K562 (cell line): ENCODE measurements at regions not wholly inside any gene's neighbourhood (a gene's known extent, or its start where the extent isn't known, plus 50 kb on each side); places are given as distances from the start of the nearest gene placed in this dataset.
A peak's percentile ranks its signal among the peaks of the same experiment; 100 is the strongest.

Experiments used
- ATAC-seq: fragments of 200-7000 bp; cut with Tn5 transposase; 3 replicates; pipeline ENCODE4 v1.9.1; 2020; ENCODE audit warnings: moderate library complexity
- BruUV-seq: library from RNA; stranded (reverse); fragments of 400-500 nt; replicated peaks from 2 replicates; lab custom pipeline; 2021; lab: Mats Ljungman, UMichigan
- CTCF ChIA-PET: fragments of 300-600 bp; formaldehyde crosslinking; extraction: SDS; loops from one replicate; lab custom pipeline; 2021; ENCODE audit warnings: low intra/inter-chr PET ratio; lab: Yijun Ruan, JAX
- POLR2A ChIA-PET: fragments of 300-600, 350-650 bp; sonication (Branson Sonifier 250); formaldehyde crosslinking; extraction: SDS; loops from one replicate; lab custom pipeline; 2021; ENCODE audit warnings: antibody characterized with exemption, inconsistent platforms; lab: Yijun Ruan, JAX
- DNase-seq, 4 experiments: peaks; one replicate each; pipeline versions ENCODE4 v3.0.0 to v3.0.0-alpha.2; 2011 to 2018; ENCODE audit warnings: low spot score in 3 of 4, mixed read lengths in 3 of 4; ENCODE audit errors: extremely low read depth in 1 of 4
- FAIRE-seq: peaks from 2 replicates; lab custom pipeline; 2011; peaks lifted over from hg19 to GRCh38; lab: Jason Lieb, UNC
- H2AFZ ChIP-seq: 2 replicates; pipeline ENCODE4 v1.6.0; 2011; ENCODE audit warnings: low read depth, low read length, control low read depth, inconsistent platforms
- H3K27ac ChIP-seq: fragments of 200-600 bp; 3 replicates; pipeline ENCODE4 v1.8.0; 2011; ENCODE audit warnings: low read depth, mild to moderate bottlenecking, control low read depth, inconsistent platforms, low read length, moderate library complexity, mixed read lengths; ENCODE audit errors: extremely low read depth
- H3K27me3 ChIP-seq, 2 experiments: fragments of 300-600 bp in 1 of 2; 2 replicates in 1 of 2; 3 replicates in 1 of 2; pipeline versions ENCODE4 v1.6.0 to v1.8.0; 2011; ENCODE audit warnings: inconsistent platforms in 2 of 2, low read length in 2 of 2, mild to moderate bottlenecking in 1 of 2, mixed read lengths in 1 of 2, moderate library complexity in 1 of 2; ENCODE audit not compliant: control insufficient read depth in 2 of 2, insufficient read depth in 2 of 2
- H3K36me3 ChIP-seq: fragments of 300-600 bp; 3 replicates; pipeline ENCODE4 v1.8.0; 2011; ENCODE audit warnings: mild to moderate bottlenecking, low read length, inconsistent platforms; ENCODE audit not compliant: control insufficient read depth, insufficient read depth
- H3K4me1 ChIP-seq, 2 experiments: fragments of 200-600 bp in 1 of 2; replicated peaks in 1 of 2; 2 replicates in 1 of 2; 3 replicates in 1 of 2; pipeline versions ENCODE4 v1.5.1 to v1.8.0; 2011; ENCODE audit warnings: inconsistent platforms in 2 of 2, low read length in 2 of 2, mild to moderate bottlenecking in 1 of 2, mixed read lengths in 1 of 2, moderate library complexity in 1 of 2; ENCODE audit not compliant: control insufficient read depth in 2 of 2, insufficient read depth in 2 of 2
- H3K4me2 ChIP-seq: 2 replicates; pipeline ENCODE4 v1.6.1; 2011; ENCODE audit warnings: low read length, control low read depth, inconsistent platforms, mixed read lengths; ENCODE audit not compliant: insufficient read depth
- H3K4me3 ChIP-seq: fragments of 200-600 bp; sonication (generic), shearing (Covaris generic); 2 replicates; pipeline ENCODE4 v1.5.1; 2016; ENCODE audit warnings: control low read depth, inconsistent platforms
- H3K79me2 ChIP-seq: fragments of 200-600 bp; 3 replicates; pipeline ENCODE4 v1.8.0; 2011; ENCODE audit warnings: low read length, inconsistent platforms; ENCODE audit not compliant: control insufficient read depth, insufficient read depth
- H3K9ac ChIP-seq, 2 experiments: 2 replicates each; pipeline versions ENCODE4 v1.6.0 to v1.6.1; 2011; ENCODE audit warnings: low read depth in 2 of 2, low read length in 2 of 2, control low read depth in 1 of 2, inconsistent platforms in 1 of 2, mild to moderate bottlenecking in 1 of 2, mixed read lengths in 1 of 2; ENCODE audit not compliant: insufficient read depth in 1 of 2
- H3K9me1 ChIP-seq: one replicate; pipeline ENCODE4 v1.6.0; 2011; ENCODE audit warnings: inconsistent platforms, mild to moderate bottlenecking, low read length, moderate library complexity; ENCODE audit not compliant: control insufficient read depth, insufficient read depth
- H3K9me3 ChIP-seq: replicated peaks from 2 replicates; pipeline ENCODE4 v1.5.1; 2011; ENCODE audit warnings: low read depth, low read length, inconsistent platforms; ENCODE audit not compliant: control insufficient read depth, insufficient read depth
- H4K20me1 ChIP-seq: replicated peaks from 2 replicates; pipeline ENCODE4 v1.6.1; 2011; ENCODE audit warnings: low read length, inconsistent platforms, mixed read lengths; ENCODE audit not compliant: control insufficient read depth, insufficient read depth
- ARNT ChIP-seq, 2 experiments: fragments of 450-650 bp; IDR thresholded peaks; 2 replicates each; pipeline ENCODE4 v1.6.1; 2016; ENCODE audit warnings: mild to moderate bottlenecking in 1 of 2
- CBFA2T3 ChIP-seq: fragments of 450-650 bp; IDR thresholded peaks from 2 replicates; pipeline ENCODE4 v1.6.1; 2017
- CC2D1A ChIP-seq: fragments of 450-650 bp; IDR thresholded peaks from 2 replicates; pipeline ENCODE4 v1.6.1; 2017; ENCODE audit warnings: mild to moderate bottlenecking
- CCAR2 ChIP-seq: fragments of 200-400 bp; formaldehyde crosslinking; IDR thresholded peaks from 2 replicates; pipeline ENCODE4 v1.6.1; 2017; ENCODE audit warnings: mild to moderate bottlenecking, low read depth, low read length
- DLX4 ChIP-seq: fragments of 250-450 bp; sonication (Bioruptor Pico); IDR thresholded peaks from 2 replicates; pipeline ENCODE4 v1.6.1; 2021; ENCODE audit warnings: mild to moderate bottlenecking
- E2F8 ChIP-seq: fragments of 450-650 bp; IDR thresholded peaks from 2 replicates; pipeline ENCODE4 v1.7.1; 2018; ENCODE audit warnings: mild to moderate bottlenecking, low read depth; ENCODE audit not compliant: partially characterized antibody
- ELF1 ChIP-seq: fragments of 200-800 bp; sonication (Bioruptor generic); IDR thresholded peaks from 2 replicates; pipeline ENCODE4 v1.6.1; 2016; ENCODE audit warnings: missing genetic modification characterization, missing compliant biosample characterization
- FOXP4 ChIP-seq: sonication (generic); formaldehyde crosslinking; IDR thresholded peaks from 2 replicates; pipeline ENCODE4 v1.8.0; 2022; ENCODE audit warnings: mild to moderate bottlenecking, missing genetic modification reagents, borderline replicate concordance
- HLTF ChIP-seq: fragments of 450-650 bp; IDR thresholded peaks from 2 replicates; pipeline ENCODE4 v1.6.1; 2016
- KLF1 ChIP-seq: fragments of 450-650 bp; IDR thresholded peaks from 2 replicates; pipeline ENCODE4 v1.6.1; 2016; ENCODE audit warnings: missing genetic modification characterization, missing compliant biosample characterization
- MCM5 ChIP-seq: fragments of 450-650 bp; IDR thresholded peaks from 2 replicates; pipeline ENCODE4 v1.6.1; 2016; ENCODE audit warnings: low read depth
- NFE2 ChIP-seq: IDR thresholded peaks from 2 replicates; pipeline ENCODE4 v1.6.1; 2014; ENCODE audit warnings: antibody characterized with exemption, low read depth
- PHF21A ChIP-seq: fragments of 450-650 bp; IDR thresholded peaks from 2 replicates; pipeline ENCODE4 v1.6.1; 2017; ENCODE audit warnings: low read depth, borderline replicate concordance
- RBFOX2 ChIP-seq: fragments of 200-400 bp; formaldehyde crosslinking; IDR thresholded peaks from 2 replicates; pipeline ENCODE4 v1.6.1; 2017; ENCODE audit warnings: low read depth, mild to moderate bottlenecking, low read length, moderate library complexity
- XRCC3 ChIP-seq: fragments of 450-650 bp; IDR thresholded peaks from 2 replicates; pipeline ENCODE4 v1.6.1; 2017; ENCODE audit warnings: mild to moderate bottlenecking, moderate library complexity
- ZBTB1 ChIP-seq: sonication (generic); formaldehyde crosslinking; IDR thresholded peaks from 2 replicates; pipeline ENCODE4 v1.8.1; 2023; ENCODE audit warnings: missing genetic modification reagents, low read depth, mild to moderate bottlenecking, borderline replicate concordance
- ZNF41 ChIP-seq: fragments of 250-450 bp; sonication (Bioruptor Pico); conservative IDR thresholded peaks from 2 replicates; pipeline ENCODE4 v1.4.0; 2020; ENCODE audit warnings: mild to moderate bottlenecking
- WGBS: fragments of 100-300 bp; shearing (Covaris generic); methylation state at CpG from one replicate; pipeline ENCODE4 v1.1.6; 2016; ENCODE audit warnings: low coverage, mixed read lengths; ENCODE audit not compliant: insufficient coverage; ENCODE audit errors: missing lambda C conversion rate; 5-methylcytosine and 5-hydroxymethylcytosine counted together
- in situ Hi-C: fragments of 300-500 bp; cut with MboI; formaldehyde crosslinking; loops from 4 replicates; pipeline ENCODE4 v1.15.0; 2018; ENCODE audit warnings: inconsistent platforms, mixed read lengths
- intact Hi-C: fragments of 100-400 bp; cut with micrococcal nuclease; formaldehyde crosslinking; loops from 2 replicates; pipeline ENCODE4 v1.14.2; 2022

DNA sequence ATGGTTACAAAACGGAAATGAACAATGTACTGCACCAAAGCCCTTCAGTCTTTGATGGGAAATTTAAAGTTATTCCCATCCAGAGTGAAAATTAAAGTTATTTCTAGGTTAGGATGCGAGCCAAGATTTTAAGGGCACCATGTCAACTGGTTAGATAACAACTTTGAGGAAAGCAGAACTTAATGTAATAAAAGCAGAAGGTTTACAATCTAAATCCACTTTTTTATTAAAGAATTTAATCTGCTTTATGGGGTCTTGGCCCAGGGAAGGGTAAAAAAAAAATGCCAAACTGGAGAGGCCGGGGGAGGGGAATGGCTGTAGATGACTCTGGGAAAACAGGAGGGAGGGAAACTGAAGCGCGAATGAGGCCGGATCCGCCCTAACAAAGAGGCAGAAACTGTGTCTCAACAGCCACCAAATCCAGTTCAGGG is 108.2 kb upstream of the ATF7IP start (continued):
- TF ChIP-seq NFE2 (peak; percentile 59; the same call in 1 of the 2 replicates), ZBTB1 (no peak), KLF1 (peak; percentile 51; the same call in 1 of the 2 replicates), ARNT (IDR thresholded peaks at IDR 0.05) (no peak), CBFA2T3 (no peak), RBFOX2 (0 out of 2 replicates have a peak, but pooled peaks have one; percentile 30)
- TF ChIP-seq, all 486 proteins: peak for 21

- Histone ChIP-seq H3K27me3 (no peaks in the 10 kb centered on the region), H3K36me3 (no peaks in the 10 kb centered on the region), H3K9me1 (no peaks in the 10 kb centered on the region), H3K4me1 (peaks cover 19 to 37% of the 10 kb centered on the region in 2 experiments), H3K27ac (peak overlapping the region; percentile 98), H4K20me1 (no peaks in the 10 kb centered on the region), H3K4me3 (no peak overlapping the region), H3K9me3 (peaks cover 23% of the 10 kb centered on the region), H3K4me2 (peak overlapping the region; percentile 81), H2AFZ (peak overlapping the region; percentile 86), H3K9ac (peak overlapping the region; percentile 59 to 80; a peak in 3 of 4 replicates), H3K79me2 (no peaks in the 10 kb centered on the region)
- intact Hi-C loops (loop anchor here (1.0 to 5.0 kb wide), 5 partner anchors 26 to 196 kb away; no protein-coding TSS in a partner anchor), in situ Hi-C loops (loop anchor here (10.0 kb wide), 1 partner anchor 107 kb away; the partner anchor contains the start of gene ATF7IP)
- under 1% methylated on average over 10 of the region's 13 CpGs for whole genome bisulfite sequencing
- DNase-seq (peak; percentile 17 to 95 (median 71)), ATAC-seq (peak; percentile 88), FAIRE-seq (peak; percentile 93)
- POLR2A ChIA-PET = interaction anchor here (0.7 to 2.1 kb wide), 11 partner anchors 9 to 336 kb away, joined by 3 to 16 read pairs (median 3); partner anchors contain the start of gene ATF7IP
- no TSS peak for BruUV-seq
- CTCF ChIA-PET = interaction anchor here (1.0 kb wide), 1 partner anchor 137 kb away, joined by 3 read pairs; no protein-coding TSS in a partner anchor
- TF ChIP-seq CC2D1A (peak; percentile 75), XRCC3 (no peak), ELF1 (no peak), MCM5 (no peak), PHF21A (0 out of 2 replicates have a peak, but pooled peaks have one; percentile 22), HLTF (no peak), CCAR2 (no peak), DLX4 (CRISPR knock-in tag) (no peak), ZNF41 (CRISPR knock-in tag) (no peak), FOXP4 (CRISPR knock-in tag) (no peak), E2F8 (peak; percentile 60)
These were observed 107.5 kb upstream of the ATF7IP start for GRCh38 chr12:14257734-14258574.
